GM23338 (cell line): ENCODE measurements at regions not wholly inside any gene's neighbourhood (a gene's known extent, or its start where the extent isn't known, plus 50 kb on each side); places are given as distances from the start of the nearest gene placed in this dataset.

Source experiments
- ATAC-seq: fragments of 200-7000 bp; cut with Tn5 transposase; 3 replicates; pipeline ENCODE4 v1.9.1; 2020
- DNase-seq: peaks from one replicate; pipeline ENCODE4 v3.0.0-alpha.2; 2015; ENCODE audit warnings: low spot score
- H2AFZ ChIP-seq: fragments of 200-600 bp; sonication (generic); 2 replicates; pipeline ENCODE4 v1.8.0; 2016; ENCODE audit warnings: antibody characterized with exemption, mild to moderate bottlenecking, moderate library complexity
- H3F3A ChIP-seq: fragments of 200-600 bp; sonication (generic); replicated peaks from 2 replicates; pipeline ENCODE4 v1.8.0; 2017; ENCODE audit warnings: antibody characterized with exemption, mixed run types, low read depth
- H3K27ac ChIP-seq: fragments of 200-600 bp; sonication (generic); 2 replicates; pipeline ENCODE4 v1.6.1; 2016; ENCODE audit warnings: low read depth
- H3K27me3 ChIP-seq: fragments of 200-600 bp; sonication (generic); 2 replicates; pipeline ENCODE4 v1.8.0; 2016; ENCODE audit warnings: mild to moderate bottlenecking, mixed run types, moderate library complexity; ENCODE audit not compliant: insufficient read depth
- H3K36me3 ChIP-seq: fragments of 200-600 bp; sonication (generic); 2 replicates; pipeline ENCODE4 v1.8.0; 2016; ENCODE audit warnings: mild to moderate bottlenecking; ENCODE audit not compliant: insufficient read depth
- H3K4me1 ChIP-seq: fragments of 200-600 bp; sonication (generic); 2 replicates; pipeline ENCODE4 v1.8.0; 2016; ENCODE audit warnings: mild to moderate bottlenecking, moderate library complexity; ENCODE audit not compliant: insufficient read depth
- H3K4me2 ChIP-seq: fragments of 200-600 bp; sonication (generic); 2 replicates; pipeline ENCODE4 v1.7.1; 2017; ENCODE audit warnings: mixed run types
- H3K4me3 ChIP-seq: fragments of 200-600 bp; sonication (generic); 2 replicates; pipeline ENCODE4 v1.6.1; 2016; ENCODE audit warnings: mixed run types
- H3K79me2 ChIP-seq: fragments of 200-600 bp; sonication (generic); replicated peaks from 2 replicates; pipeline ENCODE4 v1.8.0; 2017; ENCODE audit warnings: mild to moderate bottlenecking; ENCODE audit not compliant: insufficient read depth
- H3K9me2 ChIP-seq: fragments of 200-600 bp; sonication (generic); 2 replicates; pipeline ENCODE4 v1.8.0; 2017; ENCODE audit not compliant: insufficient read depth
- H4K20me1 ChIP-seq: fragments of 200-600 bp; sonication (generic); replicated peaks from 2 replicates; pipeline ENCODE4 v1.8.0; 2017; ENCODE audit warnings: mild to moderate bottlenecking; ENCODE audit not compliant: insufficient read depth
- H3K27ac Mint-ChIP-seq: 2 replicates; pipeline ENCODE4 v1.8.0; 2020; ENCODE audit warnings: inconsistent platforms, mild to moderate bottlenecking, moderate library complexity, mixed read lengths
- H3K27me3 Mint-ChIP-seq: 3 replicates; pipeline ENCODE4 v1.8.0; 2022; ENCODE audit warnings: low read depth, mild to moderate bottlenecking, moderate library complexity, mixed read lengths, inconsistent platforms; ENCODE audit not compliant: insufficient read depth, poor library complexity
- H3K36me3 Mint-ChIP-seq: 3 replicates; pipeline ENCODE4 v1.8.0; 2021; ENCODE audit warnings: low read depth, mild to moderate bottlenecking, inconsistent platforms, moderate library complexity, mixed read lengths
- H3K4me1 Mint-ChIP-seq: 3 replicates; pipeline ENCODE4 v1.8.0; 2020; ENCODE audit warnings: mild to moderate bottlenecking, inconsistent platforms, mixed read lengths
- H3K4me3 Mint-ChIP-seq: 3 replicates; pipeline ENCODE4 v1.8.0; 2021; ENCODE audit warnings: moderate library complexity, mild to moderate bottlenecking, inconsistent platforms, mixed read lengths
- H3K9me3 Mint-ChIP-seq: 3 replicates; pipeline ENCODE4 v1.8.0; 2020; ENCODE audit warnings: moderate library complexity, mild to moderate bottlenecking, inconsistent platforms, mixed read lengths
- CREB1 ChIP-seq: fragments of 250-450 bp; sonication (Bioruptor Pico); IDR thresholded peaks from 2 replicates; pipeline ENCODE4 v1.5.0; 2020; ENCODE audit warnings: low read depth, mild to moderate bottlenecking, moderate library complexity
- CTCF ChIP-seq, 2 experiments: fragments of 200-600 bp in 1 of 2; sonication (generic) in 1 of 2; conservative IDR thresholded peaks; 2 replicates each; pipeline versions ENCODE4 v1.5.1 to v1.6.1; 2016 to 2017; ENCODE audit warnings: antibody characterized with exemption in 2 of 2, low read depth in 2 of 2, mild to moderate bottlenecking in 2 of 2, moderate library complexity in 1 of 2
- ETS1 ChIP-seq: IDR thresholded peaks from 2 replicates; pipeline ENCODE4 v1.6.1; 2016; ENCODE audit warnings: antibody characterized with exemption
- EZH2 ChIP-seq: fragments of 200-600 bp; sonication (generic); IDR thresholded peaks from one replicate; pipeline ENCODE4 v1.8.0; 2017; ENCODE audit warnings: antibody characterized with exemption, mild to moderate bottlenecking, low read depth; ENCODE audit not compliant: unreplicated experiment
- EZH2phosphoT487 ChIP-seq: fragments of 200-600 bp; sonication (generic); IDR thresholded peaks from one replicate; pipeline ENCODE4 v1.8.1; 2018; ENCODE audit warnings: antibody characterized with exemption; ENCODE audit not compliant: unreplicated experiment
- JUNB ChIP-seq: IDR thresholded peaks from one replicate; pipeline ENCODE4 v1.6.1; 2016; ENCODE audit warnings: antibody characterized with exemption; ENCODE audit not compliant: unreplicated experiment
- NANOG ChIP-seq: IDR thresholded peaks from 2 replicates; pipeline ENCODE4 v1.6.1; 2016; ENCODE audit warnings: antibody characterized with exemption, borderline replicate concordance
- POLR2AphosphoS5 ChIP-seq: IDR thresholded peaks from 2 replicates; pipeline ENCODE4 v1.6.1; 2016; ENCODE audit warnings: antibody characterized with exemption, low read depth
- REST ChIP-seq: IDR thresholded peaks from one replicate; pipeline ENCODE4 v1.6.1; 2018; ENCODE audit warnings: antibody characterized with exemption; ENCODE audit not compliant: unreplicated experiment
- STAT1 ChIP-seq: IDR thresholded peaks from one replicate; pipeline ENCODE4 v1.6.1; 2016; ENCODE audit warnings: antibody characterized with exemption; ENCODE audit not compliant: unreplicated experiment
- ZNF114 ChIP-seq: fragments of 250-450 bp; sonication (Bioruptor Pico); IDR thresholded peaks from 2 replicates; pipeline ENCODE4 v1.5.0; 2020; ENCODE audit warnings: mild to moderate bottlenecking, moderate library complexity
- ZNF331 ChIP-seq: fragments of 250-450 bp; sonication (Bioruptor Pico); IDR thresholded peaks from 2 replicates; pipeline ENCODE4 v1.5.0; 2020; ENCODE audit warnings: low read depth, mild to moderate bottlenecking, moderate library complexity
- ZNF462 ChIP-seq: fragments of 250-450 bp; sonication (Bioruptor Pico); IDR thresholded peaks from 2 replicates; pipeline ENCODE4 v1.5.0; 2020; ENCODE audit warnings: mild to moderate bottlenecking, moderate library complexity

GRCh38 chr15:52870015-52870414 lies 79.9 kb upstream of the ONECUT1 start (continued):
- TF ChIP-seq ZNF462 (CRISPR knock-in tag) (no peak), STAT1 (no peak)

GRCh38 chr15:52866698-52867097 lies 76.6 kb upstream of the ONECUT1 start:
- peaks cover 3% of the 10 kb centered on the region for H3K27me3 Mint-ChIP-seq
- H3K27ac Mint-ChIP-seq, result no peak overlapping the region
- Histone ChIP-seq H3K9me2 (peaks cover 10% of the 10 kb centered on the region), H2AFZ (no peak overlapping the region), H3K79me2 (no peaks in the 10 kb centered on the region), H4K20me1 (no peaks in the 10 kb centered on the region), H3K27ac (no peak overlapping the region), H3K36me3 (no peaks in the 10 kb centered on the region), H3F3A (no peaks in the 10 kb centered on the region), H3K4me2 (no peak overlapping the region), H3K27me3 (peaks cover 11% of the 10 kb centered on the region; the same call in 1 of the 2 replicates), H3K4me1 (no peaks in the 10 kb centered on the region), H3K4me3 (no peak overlapping the region)
- H3K4me3 Mint-ChIP-seq, result no peak overlapping the region
- DNase-seq (no peak), ATAC-seq (no peak)
- H3K9me3 Mint-ChIP-seq, result peaks cover 7% of the 10 kb centered on the region
- H3K36me3 Mint-ChIP-seq, result no peaks in the 10 kb centered on the region
- peaks cover 12% of the 10 kb centered on the region; the same call in 2 of the 3 replicates for H3K4me1 Mint-ChIP-seq
- TF ChIP-seq REST (no peak), ZNF114 (no peak), EZH2 (no peak), CTCF (conservative IDR thresholded peaks at IDR 0.05; ENCODE audit: low read depth in 2 of 2) (no peak), JUNB (no peak), POLR2AphosphoS5 (no peak), NANOG (no peak), CREB1 (CRISPR knock-in tag) (no peak), EZH2phosphoT487 (no peak), ETS1 (no peak), ZNF331 (CRISPR knock-in tag) (no peak)
